ENCODE measurements at regions not wholly inside any gene's neighbourhood (a gene's known extent, or its start where the extent isn't known, plus 50 kb on each side); places are given as distances from the start of the nearest gene placed in this dataset.
A peak's percentile ranks its signal among the peaks of the same experiment; 100 is the strongest.

DNA sequence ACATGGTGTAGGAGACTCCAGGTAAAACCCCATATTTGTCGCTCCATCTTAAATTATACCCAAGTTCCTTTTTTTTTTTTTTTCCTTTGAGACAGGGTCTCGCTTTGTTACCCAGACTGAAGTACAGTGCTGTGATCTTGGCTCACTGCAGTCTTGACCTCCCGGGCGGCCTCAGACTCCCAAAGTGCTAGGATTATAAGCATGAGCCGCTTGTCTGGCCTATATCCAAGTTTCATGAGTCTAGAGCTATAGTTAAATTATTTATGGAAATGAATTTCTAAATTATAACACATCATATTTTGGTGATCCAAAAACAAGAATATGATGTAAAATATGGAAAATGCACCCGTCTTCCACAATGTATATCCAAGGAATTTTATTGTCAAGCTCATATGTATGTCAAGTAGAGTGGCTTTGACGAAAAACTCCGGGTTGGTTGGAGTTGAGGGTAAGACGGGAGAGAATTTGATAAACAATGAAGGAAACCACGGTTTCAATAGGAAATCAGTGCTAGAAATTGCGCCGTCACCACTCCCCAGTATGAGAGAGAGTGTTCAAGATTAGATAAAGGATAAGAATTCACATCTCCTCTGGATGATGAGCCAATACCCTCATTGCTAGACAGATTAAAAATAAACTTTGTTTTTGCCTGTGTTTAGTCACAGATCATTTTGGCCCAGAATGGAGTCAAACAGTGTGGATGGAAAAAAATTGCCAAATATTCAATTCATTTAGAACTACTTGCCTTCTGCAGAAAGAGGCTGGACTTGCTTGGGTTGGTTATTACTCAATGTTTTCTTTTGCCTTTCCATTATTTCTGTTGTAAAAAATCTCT, 209.2 kb upstream of the NR2F2 start:
- POLR2A ChIA-PET = no interaction called here
- no peak overlapping the region for H3K4me3 Mint-ChIP-seq (ENCODE audit: unreplicated experiment)
- H3K27ac Mint-ChIP-seq (ENCODE audit: low read depth, unreplicated experiment) = no peak overlapping the region
- no peaks in the 10 kb centered on the region for H3K9me3 Mint-ChIP-seq (ENCODE audit: unreplicated experiment)
- H3K27me3 Mint-ChIP-seq (ENCODE audit: insufficient read depth, unreplicated experiment) = no peaks in the 10 kb centered on the region
- no TSS peak for BruUV-seq (replicated peaks)
- DNase-seq (ENCODE audit: unreplicated experiment) = no peak
- intact Hi-C loops (cut with micrococcal nuclease) = loop anchor here (10.0 kb wide), 1 partner anchor 203 kb away; no protein-coding TSS in a partner anchor
- CTCF ChIA-PET = interaction anchor here (0.6 kb wide), 1 partner anchor 27 kb away, joined by 3 read pairs; no protein-coding TSS in a partner anchor
- TF ChIP-seq, protein P1, sequence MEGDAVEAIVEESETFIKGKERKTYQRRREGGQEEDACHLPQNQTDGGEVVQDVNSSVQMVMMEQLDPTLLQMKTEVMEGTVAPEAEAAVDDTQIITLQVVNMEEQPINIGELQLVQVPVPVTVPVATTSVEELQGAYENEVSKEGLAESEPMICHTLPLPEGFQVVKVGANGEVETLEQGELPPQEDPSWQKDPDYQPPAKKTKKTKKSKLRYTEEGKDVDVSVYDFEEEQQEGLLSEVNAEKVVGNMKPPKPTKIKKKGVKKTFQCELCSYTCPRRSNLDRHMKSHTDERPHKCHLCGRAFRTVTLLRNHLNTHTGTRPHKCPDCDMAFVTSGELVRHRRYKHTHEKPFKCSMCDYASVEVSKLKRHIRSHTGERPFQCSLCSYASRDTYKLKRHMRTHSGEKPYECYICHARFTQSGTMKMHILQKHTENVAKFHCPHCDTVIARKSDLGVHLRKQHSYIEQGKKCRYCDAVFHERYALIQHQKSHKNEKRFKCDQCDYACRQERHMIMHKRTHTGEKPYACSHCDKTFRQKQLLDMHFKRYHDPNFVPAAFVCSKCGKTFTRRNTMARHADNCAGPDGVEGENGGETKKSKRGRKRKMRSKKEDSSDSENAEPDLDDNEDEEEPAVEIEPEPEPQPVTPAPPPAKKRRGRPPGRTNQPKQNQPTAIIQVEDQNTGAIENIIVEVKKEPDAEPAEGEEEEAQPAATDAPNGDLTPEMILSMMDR (IDR thresholded peaks at IDR 0.05; ENCODE audit: unreplicated experiment) = no peak
- no peaks in the 10 kb centered on the region for H3K36me3 Mint-ChIP-seq (ENCODE audit: insufficient read depth, unreplicated experiment)
- H3K4me1 Mint-ChIP-seq (ENCODE audit: insufficient read depth, unreplicated experiment) = peaks cover 15% of the 10 kb centered on the region

DNA sequence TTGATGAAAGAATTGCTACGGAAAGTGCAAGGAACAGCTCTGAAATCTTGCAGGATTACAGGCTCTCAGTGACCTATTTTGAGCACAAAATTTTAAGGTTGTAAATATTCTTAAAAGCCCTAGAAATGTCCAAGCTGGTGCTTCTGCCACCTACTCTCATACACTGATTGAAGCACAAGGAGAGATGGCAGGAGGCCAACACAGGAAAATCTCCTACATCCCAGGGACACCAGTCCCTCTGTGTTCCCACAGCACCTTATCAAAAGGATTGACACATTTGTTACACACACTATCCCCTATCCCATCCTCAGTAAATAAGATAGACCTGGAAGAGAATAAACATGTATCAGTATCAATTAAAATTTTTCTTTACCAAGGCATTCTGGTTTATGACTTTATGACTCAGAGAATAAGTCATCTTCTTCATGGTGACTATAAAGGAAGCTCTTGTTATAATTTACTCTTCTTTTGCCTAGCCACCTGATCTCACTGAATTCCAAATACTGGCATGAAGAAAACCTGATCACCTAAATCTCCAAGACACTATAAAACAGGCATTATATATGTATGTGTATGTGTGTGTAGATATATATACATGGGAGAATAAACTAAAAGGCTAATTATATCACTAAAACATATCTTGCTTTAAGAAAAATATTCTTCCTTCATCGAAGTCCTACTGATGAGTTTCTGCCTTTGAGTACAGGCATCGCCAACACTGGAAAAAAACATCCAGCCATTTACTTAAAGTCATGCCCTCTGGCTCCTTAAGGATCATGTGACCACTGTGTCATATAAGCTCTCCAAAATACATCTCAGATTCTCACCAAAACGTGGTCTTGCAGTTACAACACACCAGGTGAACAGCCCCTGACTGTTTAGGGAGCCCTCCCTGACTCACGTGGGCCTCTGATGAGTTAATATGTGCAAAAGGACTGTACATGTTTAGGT, 208.1 kb upstream of the NR2F2 start:
- TF ChIP-seq, protein P1 (IDR thresholded peaks at IDR 0.05; ENCODE audit: unreplicated experiment) = no peak
- Mint-ChIP-seq H3K4me1 (ENCODE audit: insufficient read depth, unreplicated experiment) (peaks cover 15% of the 10 kb centered on the region), H3K9me3 (ENCODE audit: unreplicated experiment) (no peaks in the 10 kb centered on the region), H3K27me3 (ENCODE audit: insufficient read depth, unreplicated experiment) (no peaks in the 10 kb centered on the region), H3K4me3 (ENCODE audit: unreplicated experiment) (no peak overlapping the region), H3K36me3 (ENCODE audit: insufficient read depth, unreplicated experiment) (peaks cover 6% of the 10 kb centered on the region), H3K27ac (ENCODE audit: low read depth, unreplicated experiment) (no peak overlapping the region)
- no TSS peak for BruUV-seq (replicated peaks)
- intact Hi-C loops (cut with micrococcal nuclease) = loop anchor here (10.0 kb wide), 1 partner anchor 202 kb away; no protein-coding TSS in a partner anchor
- peak; percentile 2 for DNase-seq (ENCODE audit: unreplicated experiment)
- POLR2A ChIA-PET = interaction anchor here (0.6 kb wide), 1 partner anchor 111 kb away, joined by 3 read pairs; no protein-coding TSS in a partner anchor
- CTCF ChIA-PET = no interaction called here

DNA sequence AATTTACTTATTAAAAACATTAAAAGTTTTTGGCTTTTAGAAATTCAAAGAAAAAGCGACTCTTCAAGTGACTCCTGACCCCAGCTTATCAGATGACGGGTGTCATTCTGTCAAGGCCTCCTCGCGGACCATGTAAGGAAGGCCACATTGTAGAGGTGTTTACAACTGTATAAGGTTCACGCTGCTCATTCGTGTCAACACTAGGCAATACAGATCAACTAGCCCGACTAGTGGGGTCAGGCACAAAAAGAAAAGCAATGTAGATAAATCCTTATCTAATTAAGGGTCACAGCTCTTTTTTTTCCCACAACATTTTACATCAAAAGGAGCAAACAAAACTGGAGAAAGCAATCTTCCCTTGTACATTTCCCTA, 207.5 kb upstream of the NR2F2 start:
- BruUV-seq (replicated peaks) = no TSS peak
- POLR2A ChIA-PET = interaction anchor here (0.6 kb wide), 1 partner anchor 94 kb away, joined by 3 read pairs; no protein-coding TSS in a partner anchor
- TF ChIP-seq, protein P1 (IDR thresholded peaks at IDR 0.05; ENCODE audit: unreplicated experiment) = no peak
- no peaks in the 10 kb centered on the region for H3K27me3 Mint-ChIP-seq (ENCODE audit: insufficient read depth, unreplicated experiment)
- CTCF ChIA-PET = no interaction called here
- DNase-seq (ENCODE audit: unreplicated experiment) = no peak
- H3K4me3 Mint-ChIP-seq (ENCODE audit: unreplicated experiment) = no peak overlapping the region
- peaks cover 15% of the 10 kb centered on the region for H3K4me1 Mint-ChIP-seq (ENCODE audit: insufficient read depth, unreplicated experiment)
- H3K36me3 Mint-ChIP-seq (ENCODE audit: insufficient read depth, unreplicated experiment) = peaks cover 6% of the 10 kb centered on the region
- H3K27ac Mint-ChIP-seq (ENCODE audit: low read depth, unreplicated experiment) = no peak overlapping the region
- no peaks in the 10 kb centered on the region for H3K9me3 Mint-ChIP-seq (ENCODE audit: unreplicated experiment)
- intact Hi-C loops (cut with micrococcal nuclease) = loop anchor here (10.0 kb wide), 1 partner anchor 202 kb away; no protein-coding TSS in a partner anchor

All from MCF 10A (cell line).